ENCODE measurements at regions not wholly inside any gene's neighbourhood (a gene's known extent, or its start where the extent isn't known, plus 50 kb on each side); places are given as distances from the start of the nearest gene placed in this dataset.
A peak's percentile ranks its signal among the peaks of the same experiment; 100 is the strongest.

DNA sequence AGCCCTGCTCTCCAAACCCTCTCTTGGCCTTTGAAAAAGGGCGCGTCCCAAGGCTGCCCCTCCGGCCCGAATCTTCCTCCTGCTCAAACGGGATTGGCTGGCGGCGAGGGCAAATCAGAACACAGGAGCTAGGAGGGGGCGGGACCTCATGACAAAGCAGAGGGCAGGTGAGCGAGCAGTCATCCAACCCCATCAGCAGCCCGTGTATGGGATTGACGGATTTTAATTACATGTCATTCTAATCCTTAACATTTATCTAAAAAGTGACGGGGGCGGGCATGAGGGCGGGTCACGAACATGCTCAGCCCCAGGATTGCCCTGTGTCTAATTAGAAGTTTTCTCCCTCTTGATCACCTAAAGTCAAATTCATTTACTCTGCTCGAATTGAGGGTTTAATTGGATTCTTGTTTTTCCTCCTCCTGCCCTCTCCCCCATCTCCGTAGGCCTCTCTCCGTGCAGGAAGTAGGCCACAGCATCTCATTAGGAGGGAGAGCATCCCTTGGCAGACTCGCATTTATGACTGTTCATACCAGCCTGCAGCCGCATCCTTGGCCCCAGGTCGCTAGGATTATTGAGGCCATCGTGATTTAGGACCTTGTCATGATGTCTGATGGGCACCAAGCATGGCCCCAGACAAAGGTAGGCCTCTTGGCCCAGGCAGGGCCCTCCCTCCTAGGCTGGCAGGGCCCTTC is 147.1 kb downstream of the CHST1 start:
- DNase-seq = no peak

DNA sequence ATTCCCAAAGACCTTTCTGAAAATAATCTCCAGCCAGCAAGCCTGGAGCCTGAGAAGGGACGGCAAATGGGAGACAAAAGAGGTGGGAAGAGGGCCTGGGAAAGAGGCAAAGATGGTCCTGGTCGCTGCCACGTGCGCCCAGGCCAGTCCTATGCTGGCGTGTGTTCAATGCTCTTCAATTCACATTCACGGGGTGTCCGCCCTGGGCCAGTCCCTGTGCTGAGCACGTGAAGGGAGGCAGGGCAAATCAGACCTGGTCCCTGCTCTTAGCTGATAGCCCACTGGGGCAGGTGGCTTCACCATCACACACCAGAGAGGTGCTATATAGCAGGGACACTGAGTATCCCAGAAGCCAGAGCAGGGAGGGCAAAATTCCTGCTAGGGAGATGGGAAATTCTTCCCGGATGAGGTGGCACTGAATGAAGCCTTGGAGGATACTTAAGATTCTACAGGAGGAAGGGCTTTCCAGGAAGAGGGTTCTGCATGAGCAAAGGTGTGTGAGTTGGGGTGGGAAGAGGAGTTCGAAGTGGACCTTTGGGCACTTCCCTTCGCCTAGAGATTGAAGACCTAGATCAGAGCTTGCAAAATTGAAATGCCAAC is 148.2 kb downstream of the CHST1 start:
- DNase-seq = no peak

DNA sequence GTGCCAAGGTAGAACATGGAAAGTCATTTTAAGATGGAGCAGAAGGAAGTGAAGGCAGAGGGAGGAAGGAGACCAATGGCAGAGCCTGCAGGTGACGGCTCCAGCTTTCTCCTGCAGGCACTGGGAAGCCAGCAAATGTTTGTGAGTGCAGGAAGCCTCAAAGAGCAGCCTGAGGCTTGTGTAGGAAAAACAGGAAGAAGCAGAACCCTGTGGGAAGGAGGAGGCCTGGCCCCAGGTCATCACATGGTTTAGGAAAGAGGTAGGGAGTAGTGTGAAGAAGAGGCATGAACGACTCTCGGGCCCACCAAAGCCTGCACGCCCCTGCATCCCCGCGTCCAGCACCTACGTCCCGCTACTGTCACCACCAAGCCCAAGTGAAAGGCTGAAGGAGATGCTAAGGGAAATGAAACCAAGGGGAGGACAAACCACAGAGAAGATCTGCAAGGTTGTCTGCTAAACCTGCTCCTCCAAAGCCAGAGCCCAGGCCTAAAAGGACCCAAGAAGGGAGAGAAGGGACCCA is 151.5 kb downstream of the CHST1 start:
- peak; percentile 15 to 48 for DNase-seq

DNA sequence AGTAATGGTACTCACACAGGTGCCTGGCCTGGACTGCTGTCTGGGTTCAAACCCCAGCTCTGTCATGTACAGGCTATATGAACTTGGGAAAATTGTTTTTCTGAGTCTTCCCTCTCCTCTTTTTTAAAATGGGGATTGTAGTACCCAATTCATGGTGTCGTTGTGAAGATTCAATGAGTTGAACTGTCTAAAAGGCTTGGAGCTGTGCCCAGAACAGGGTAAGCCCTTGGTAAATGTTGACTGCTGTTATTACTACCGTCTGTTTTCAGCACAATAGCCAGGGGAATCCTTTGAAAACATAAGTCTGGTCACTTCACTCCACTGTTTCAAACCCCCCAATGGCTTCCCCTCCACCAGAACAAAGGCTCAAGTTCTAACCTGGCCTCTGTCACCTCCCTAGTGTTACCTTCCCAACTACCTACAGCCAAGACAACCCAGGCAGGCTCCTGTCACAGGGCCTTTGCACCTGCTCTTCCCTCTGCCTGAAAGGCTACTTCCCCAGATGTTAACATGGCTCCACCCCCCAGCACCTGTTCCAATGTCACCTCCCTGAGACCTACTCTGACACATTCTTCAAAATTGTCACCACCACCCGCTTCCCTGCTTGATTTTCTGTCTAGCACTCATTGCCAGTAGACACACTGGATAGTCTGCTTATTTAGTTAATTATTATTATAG is 152.8 kb downstream of the CHST1 start:
- DNase-seq = no peak

DNA sequence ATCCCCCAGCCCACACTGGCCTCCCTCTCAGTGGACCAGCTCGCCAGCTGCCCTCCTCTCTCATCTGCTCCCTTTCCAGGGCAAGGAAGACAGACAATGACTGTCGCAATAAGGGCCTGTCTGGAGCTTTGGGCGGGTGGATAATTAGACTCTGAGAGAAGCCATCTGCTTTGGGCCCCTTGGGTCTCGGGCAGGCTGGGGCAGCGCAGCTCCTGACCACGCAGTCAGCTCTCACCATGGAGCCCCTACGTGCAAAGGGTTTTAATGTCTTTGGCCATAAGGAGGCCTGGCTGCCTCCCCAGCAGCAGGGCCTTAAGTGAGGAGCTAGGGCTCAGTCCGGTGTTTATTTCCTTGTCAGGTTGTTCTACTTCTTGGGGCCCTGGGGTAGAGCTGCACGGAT is 153.9 kb downstream of the CHST1 start:
- no peak for DNase-seq

DNA sequence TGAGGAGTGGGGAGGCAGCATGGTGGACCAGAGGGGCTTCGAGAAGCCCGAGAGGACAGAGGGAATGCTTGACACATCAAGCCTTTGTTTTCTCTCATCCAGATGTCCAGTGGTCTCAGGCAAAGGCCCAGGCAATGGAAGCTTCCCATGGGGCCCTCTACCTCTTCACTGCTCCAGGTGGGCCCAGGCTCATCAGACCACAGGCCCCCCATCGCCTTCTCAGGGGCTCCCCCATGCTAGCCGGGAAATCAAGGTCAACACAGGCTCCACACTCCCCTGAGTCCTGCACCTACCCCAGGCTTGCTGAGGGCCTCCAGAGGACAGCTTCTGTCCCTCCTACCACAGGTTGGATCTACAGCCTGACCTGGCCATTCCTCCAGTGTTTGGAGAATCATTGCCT is 157.5 kb downstream of the CHST1 start:
- no peak for DNase-seq

DNA sequence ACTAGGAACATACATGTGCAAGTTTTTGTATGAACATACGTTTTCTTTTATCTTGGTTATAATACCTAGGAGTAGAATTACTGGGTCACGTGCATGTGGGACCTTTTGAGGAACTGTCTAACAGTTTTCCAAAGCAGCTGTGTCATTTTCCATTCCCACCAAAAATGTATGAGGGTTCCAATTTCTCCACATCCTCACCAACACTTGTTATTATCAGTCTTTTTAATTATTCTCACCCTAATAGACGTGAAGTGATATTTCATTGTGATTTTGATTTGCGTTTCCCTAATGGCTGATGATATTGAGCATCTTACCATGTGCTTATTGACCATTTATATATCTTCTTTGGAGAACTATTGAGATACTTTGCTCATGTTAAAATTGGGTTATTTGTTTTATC is 162.1 kb downstream of the CHST1 start:
- DNase-seq = no peak

DNA sequence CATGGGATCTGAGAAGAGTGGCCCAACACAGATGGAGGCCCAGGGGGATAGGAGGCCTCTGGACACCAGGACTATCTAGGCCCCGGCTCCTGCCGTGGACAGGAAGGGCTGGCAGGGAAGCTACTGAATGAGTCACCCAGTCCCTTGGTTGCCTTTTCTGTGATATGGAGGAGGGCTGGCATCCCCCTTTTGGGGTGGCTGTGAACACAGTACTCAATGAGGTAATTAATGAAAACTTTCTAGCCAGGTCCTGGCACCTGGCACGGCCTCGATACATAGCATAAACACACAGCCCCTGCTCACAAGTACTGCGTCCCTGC is 163.2 kb downstream of the CHST1 start:
- DNase-seq = no peak

DNA sequence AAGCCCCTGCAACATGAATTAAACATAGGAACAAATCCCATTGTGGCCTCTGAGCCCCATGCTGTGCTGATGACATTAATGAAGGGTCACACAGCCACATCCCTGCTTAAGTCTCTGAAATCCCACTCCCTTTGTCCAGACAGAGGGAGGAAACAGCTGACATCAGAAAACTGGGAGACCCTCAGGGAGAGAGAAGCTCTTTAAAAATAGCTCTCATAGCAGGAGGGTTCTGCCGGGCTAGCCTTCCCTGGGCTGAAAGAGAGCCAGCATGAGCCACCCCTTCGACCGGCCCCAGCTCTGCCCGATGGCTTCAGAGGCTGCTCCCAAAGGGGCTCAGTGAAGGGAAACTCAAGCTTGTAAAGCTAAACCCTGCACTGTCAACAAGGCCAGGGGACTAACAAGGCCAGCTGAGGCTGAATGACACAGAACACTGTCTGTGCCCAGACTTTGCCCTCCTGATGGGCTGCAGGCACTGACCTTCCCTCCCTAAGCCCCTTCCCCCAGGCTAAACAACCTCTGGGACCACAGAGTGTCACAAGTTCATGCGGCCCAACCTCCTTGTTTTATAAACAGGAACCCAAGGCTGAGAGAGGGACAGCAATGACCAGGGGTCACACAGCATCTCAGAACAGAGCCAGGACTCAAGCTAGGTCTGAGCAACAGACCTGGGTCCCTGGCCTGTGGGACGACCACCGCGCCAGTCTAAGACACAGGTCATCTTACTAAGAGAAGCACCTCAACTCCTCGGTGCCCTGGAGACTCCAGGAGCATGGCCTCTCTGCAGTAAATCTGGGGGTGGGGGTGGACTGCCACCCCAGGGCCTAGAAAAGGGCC is 163.8 kb downstream of the CHST1 start:
- no peak for DNase-seq

DNA sequence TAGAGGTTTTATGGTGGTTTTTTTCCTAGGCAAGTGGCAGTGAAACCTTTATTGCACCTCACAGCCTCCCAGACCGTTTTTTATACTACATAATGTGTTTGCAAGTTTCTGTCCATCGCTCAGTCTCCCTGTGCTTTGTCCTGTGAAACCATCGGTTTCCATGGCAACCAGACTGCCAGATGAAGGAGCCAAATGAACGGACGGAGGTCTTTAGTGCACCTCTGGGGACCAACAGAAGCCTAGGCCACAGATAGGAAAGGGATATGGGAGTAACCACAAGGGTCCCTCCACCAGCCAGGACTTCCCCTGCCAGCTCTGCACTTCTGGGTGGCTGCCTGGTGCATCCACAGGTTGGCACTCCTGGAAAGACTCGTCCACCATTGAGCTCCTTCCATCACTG is 165.0 kb downstream of the CHST1 start:
- no peak for DNase-seq

DNA sequence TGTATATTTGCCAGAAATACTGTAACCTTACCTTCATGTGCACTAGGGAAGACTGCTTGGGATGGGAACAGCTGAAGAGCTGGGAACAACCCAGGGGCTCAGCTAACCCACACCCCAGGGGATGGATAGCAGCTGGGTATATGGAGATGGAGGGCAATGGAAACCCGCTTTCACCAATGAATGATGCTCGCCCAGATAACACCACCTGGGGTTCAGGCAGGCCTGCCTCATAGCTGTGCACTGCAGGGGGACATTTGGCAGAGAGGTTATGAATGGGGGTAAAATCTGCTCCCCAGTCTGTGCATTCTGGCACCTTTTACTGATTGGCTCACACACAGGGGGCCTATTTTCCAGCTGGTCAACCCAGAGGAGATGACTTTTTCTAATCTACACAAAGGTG is 170.7 kb downstream of the CHST1 start:
- DNase-seq = no peak

DNA sequence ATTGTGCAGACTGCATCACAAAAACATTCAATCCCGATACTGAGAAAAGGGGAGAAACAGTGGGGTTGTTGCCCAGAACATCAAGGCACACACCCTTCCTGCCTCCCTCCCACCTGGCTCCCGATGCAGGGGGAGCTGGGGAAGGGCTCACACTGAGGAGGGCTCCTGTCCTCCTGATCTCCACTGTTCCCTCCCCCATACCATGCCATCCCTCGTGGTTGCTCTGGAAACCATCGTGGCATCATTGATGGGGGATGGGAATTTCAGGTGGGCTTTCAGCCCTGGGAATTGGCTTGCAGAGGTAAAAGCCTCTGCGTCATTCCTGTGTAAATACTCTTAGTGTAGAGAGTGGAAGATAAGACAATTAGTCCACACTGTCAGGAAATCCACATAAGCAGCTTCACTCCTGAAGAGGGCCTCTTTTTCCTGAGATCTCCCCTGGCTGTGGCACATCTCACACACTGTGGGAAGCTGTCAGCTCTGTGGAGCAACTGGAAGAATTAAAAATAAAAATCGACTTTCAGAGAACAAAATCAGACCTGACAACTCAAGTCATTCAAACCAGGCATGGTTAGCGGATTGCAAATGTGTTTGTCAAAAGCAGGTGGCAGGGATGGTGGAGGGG is 176.0 kb downstream of the CHST1 start:
- DNase-seq = no peak

DNA sequence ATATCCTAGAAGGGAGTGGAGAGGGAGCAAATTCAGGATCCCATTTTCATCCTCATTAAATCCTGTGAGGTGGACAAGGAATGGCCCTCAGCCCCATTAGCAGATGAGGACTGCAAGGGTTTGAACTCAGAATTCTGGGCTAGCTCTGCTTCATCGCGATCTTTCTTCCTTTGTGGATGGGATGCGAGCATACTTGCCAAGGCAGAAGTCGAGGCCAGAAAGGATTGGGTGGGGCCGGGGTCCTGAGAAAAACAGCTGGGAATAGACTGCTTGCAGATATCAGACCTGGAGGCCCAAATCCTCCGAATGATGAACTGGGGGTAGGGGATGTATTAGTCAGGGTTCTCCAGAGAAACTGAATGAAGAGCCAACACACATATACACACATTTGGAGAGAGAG is 179.0 kb downstream of the CHST1 start:
- DNase-seq = no peak

DNA sequence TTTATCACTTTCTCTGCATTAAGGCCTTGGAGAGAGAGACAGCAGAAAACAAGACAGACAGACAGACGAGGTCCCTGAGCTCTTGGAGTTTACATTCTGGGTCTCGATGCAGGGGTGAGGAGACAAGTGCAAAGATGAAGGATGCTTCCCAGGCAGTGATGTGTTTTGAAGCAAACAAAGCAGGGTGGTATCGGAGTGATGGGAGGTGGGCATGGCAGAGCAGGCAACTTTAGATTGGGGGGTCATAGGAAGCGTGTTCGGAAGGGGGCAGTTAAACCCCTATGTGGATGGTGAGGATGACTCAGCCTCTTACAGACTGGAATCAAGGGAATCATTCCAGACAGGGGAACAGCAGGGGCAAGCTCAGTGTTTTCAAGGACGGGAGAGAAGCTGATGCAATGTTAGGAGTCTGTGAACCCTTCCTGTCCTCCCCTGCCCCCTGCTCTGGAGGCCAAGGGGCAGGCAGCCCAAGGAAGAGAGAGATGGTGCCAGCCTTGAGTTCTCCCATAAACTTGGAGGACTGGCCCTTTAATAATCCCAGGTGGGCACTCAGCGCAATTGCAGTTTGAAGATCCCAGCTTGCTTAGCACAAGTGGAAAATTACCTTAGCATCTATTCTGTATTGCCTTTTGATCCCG is 180.2 kb downstream of the CHST1 start:
- DNase-seq = no peak

DNA sequence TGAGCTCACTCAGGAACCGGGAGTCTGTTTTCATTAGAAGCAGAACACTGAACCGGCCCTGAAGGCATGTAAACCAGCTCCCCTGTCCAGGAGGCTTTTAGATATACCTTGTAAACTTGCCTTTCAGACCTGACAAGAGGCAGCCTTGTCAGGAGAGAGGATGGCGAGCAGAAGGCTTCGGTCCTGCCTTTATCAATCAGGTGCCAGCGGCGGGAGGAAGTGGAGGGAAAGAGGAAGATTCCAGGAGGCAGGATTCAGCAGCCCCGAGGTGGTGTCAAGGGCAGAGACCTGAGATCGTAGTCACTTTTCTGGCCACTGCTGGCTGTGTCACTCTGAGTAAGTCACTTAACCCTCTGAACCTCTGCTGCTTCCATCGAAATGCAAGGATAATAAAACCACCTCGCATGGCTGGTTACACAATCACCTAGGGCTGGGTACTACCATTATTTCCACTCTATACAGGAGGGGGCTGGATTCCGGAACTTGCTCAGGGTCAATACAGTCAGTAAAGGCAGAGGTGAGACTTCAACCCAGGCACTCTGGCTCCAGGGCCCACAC is 181.0 kb downstream of the CHST1 start:
- DNase-seq = no peak

DNA sequence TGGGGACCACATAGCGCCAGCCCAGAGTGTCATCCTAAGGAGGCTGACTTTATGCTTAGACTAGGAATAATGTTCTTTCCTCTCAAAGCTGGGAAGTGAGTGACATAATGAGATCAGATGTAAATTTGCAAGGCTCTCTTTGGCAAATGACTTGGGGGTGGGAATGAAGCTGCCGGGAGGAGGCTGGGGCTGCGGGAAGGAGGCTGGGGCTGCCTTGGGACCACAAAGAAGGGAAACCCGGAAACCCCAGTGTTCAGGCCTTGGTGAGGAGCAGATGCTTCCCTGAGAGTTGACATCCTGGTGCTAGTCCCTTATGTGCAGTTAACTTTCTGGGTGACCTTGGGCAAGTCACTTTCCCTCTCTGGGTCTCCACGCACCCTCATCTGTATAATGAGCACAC is 182.0 kb downstream of the CHST1 start:
- DNase-seq = no peak

DNA sequence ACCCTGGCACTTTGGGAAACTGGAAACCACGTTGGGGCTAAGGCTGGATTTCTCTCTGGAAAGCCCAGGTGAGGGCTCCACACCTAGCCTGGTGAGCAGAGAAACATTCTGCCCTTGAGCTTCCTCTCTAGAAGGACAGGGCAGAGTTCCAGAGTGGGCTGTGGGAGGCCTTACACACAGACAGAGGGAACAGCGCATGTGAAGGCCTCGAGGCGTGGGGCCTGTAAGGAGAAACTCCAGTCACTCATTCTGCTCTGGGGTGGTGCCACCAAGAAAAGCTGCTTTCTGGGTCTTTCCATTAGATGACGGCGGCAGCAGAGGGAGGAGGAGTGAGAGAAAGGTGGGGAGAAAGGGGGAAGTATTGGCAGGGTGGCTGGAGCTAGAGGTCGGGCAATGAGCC is 183.1 kb downstream of the CHST1 start:
- DNase-seq = no peak

DNA sequence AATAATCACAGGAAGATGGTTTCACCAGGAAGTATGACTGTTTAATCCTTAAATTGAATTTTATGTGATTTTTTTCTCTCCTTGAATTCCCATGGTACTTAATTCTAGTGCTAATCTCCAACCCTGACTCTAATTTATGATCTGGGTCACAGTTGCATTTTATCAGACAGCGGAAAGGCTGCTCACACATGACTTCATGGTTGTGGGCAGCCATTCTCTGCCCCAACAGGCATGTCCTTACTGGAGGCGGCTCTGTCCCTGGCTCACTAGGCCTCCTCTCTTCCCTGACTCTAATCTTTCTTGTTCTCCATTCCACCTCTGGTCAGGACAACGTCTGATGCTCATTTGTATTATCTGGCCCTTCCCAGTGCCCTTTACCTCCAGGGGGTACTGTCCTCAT is 184.4 kb downstream of the CHST1 start:
- no peak for DNase-seq

DNA sequence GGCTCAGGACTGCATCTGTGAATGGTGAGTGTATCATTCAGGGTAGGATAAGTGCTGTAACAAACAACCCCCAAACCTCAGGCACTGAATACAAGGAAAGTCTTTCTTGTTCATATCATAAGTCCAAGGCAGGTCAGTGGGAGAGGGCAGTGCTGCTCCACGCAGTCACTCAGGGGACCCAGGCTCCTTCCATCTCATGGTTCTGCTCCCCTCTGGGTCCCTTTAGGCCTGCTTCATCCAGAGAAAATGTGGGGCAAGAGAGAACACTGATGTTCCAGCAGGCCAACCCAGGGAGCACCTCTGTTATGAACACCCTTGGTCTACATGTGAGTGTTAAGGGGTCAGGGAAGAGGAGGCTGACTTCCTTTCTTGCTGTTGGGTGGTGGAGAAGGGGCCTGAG is 187.8 kb downstream of the CHST1 start:
- DNase-seq = no peak

DNA sequence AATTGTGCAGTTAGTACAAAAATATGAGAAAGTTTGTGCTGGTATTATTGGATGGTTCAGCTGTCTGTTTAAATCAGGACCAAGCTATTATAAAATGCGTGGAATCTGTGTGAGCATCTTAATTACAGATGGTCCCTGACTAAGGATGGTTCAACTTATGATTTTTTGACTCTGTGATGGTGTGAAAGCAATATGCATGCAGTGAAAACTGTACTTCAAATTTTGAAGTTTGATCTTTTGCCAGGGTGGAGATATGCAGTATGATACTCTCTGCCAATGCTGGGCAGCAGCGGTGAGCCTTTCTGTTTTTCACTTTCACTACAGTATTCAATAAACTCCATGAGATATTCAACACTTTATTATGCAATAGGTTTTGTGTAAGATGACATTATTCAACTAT is 189.3 kb downstream of the CHST1 start:
- DNase-seq = no peak

DNA sequence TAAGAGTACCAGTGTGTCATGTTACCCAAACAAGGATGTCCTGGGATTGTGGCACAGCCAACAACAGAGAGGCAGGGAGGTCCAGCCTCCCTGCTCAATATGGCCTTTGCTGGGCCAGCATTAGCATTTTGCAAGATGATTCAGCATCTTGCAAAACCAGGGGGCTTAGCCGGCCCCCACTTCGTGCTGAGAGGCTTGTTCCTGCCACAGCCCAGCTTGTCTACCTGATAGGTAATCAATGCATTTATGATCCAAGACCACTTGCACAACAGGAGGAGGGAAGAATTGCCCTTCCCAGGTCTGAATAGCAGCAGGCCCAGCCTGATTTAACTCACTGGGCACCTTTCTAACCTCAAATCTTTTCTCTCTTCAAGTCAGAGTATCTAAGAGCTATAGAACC is 189.0 kb upstream of the SYT13 start:
- no peak for DNase-seq

DNA sequence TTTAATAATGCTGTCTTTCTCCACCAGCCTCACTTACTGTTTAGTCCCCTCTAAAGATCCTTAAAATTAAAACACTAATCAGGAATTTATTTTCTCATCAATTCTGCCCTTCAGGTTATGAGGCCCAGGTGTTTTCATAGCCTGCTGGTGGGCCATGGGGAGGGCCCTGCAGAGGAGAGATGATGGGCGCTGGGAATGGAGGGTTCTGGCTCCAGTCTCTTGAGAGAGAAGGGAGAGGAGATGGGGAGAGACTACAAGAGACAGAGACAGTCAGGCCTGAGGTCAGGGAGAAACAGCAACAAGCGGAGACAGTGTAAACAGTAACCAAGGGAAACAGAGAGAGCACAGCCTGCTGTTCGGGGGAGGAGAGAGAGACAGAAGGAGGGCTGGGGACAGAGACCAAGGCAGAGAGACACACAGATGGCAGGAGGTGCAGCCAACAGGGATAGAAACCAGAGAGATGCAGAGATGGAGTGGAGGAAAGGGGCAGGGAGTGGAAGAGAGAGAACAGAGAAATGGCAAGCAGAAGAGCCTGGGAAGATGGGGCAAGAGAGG is 187.3 kb upstream of the SYT13 start:
- DNase-seq = no peak
